ENCODE measurements at regions not wholly inside any gene's neighbourhood (a gene's known extent, or its start where the extent isn't known, plus 50 kb on each side); places are given as distances from the start of the nearest gene placed in this dataset.

DNA sequence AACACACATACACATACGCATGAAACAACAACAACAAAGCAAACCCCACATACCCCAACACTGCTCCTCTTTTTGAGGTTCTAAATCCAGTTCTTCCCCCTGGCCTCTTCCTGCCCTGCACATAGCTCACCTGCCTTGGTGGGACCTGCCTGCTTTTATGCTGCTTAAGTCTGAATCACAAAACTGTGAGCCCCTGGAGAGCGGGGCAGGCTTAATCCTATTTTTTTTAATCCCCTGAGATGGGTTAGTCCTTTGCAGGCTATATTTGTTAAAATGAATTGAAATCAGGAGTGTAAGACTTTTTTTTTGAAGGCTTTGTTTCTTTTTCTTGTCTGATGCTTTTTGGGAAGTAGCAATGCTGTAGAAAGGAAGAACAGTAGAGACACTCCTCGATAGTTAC is 84.6 kb upstream of the MAX start:
- no peak overlapping the region for H3K27ac ChIP-seq
- TF ChIP-seq, protein P1, sequence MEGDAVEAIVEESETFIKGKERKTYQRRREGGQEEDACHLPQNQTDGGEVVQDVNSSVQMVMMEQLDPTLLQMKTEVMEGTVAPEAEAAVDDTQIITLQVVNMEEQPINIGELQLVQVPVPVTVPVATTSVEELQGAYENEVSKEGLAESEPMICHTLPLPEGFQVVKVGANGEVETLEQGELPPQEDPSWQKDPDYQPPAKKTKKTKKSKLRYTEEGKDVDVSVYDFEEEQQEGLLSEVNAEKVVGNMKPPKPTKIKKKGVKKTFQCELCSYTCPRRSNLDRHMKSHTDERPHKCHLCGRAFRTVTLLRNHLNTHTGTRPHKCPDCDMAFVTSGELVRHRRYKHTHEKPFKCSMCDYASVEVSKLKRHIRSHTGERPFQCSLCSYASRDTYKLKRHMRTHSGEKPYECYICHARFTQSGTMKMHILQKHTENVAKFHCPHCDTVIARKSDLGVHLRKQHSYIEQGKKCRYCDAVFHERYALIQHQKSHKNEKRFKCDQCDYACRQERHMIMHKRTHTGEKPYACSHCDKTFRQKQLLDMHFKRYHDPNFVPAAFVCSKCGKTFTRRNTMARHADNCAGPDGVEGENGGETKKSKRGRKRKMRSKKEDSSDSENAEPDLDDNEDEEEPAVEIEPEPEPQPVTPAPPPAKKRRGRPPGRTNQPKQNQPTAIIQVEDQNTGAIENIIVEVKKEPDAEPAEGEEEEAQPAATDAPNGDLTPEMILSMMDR (conservative IDR thresholded peaks at IDR 0.05): no peak
- TF ChIP-seq ZFX (IDR thresholded peaks at IDR 0.05): no peak

DNA sequence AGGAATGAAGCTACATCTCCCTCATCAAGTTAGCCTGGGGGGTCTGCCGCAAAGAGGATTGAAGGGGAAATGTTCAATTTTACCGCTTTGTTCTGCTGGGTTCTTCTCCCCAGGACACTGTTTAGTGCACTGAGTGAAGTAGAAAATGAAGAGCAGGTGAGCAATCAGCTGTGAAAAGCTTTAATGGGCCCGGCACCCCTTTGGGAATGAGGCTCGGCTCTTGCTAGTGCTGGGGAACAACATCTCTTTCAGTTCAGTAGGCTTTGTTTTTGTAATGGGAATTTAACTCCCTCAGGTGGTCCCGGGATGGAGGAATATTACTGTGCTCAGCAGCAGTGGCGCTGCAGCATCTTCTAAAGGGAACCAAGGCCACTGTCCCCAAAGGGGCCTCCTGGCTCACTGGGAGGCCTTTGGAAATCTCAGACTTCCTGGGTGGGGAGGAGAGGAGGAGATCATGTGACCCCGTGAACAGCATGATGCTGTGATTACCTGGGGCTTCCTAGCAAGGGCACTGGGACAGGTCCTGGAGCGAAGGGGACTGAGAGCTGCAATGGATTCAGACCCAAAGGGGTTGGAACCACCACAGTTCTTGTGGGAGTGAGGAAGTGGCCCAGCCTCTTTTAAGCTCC is 85.2 kb upstream of the MAX start:
- TF ChIP-seq, protein P1 (conservative IDR thresholded peaks at IDR 0.05): no peak
- no peak for TF ChIP-seq ZFX (IDR thresholded peaks at IDR 0.05)
- no peak overlapping the region for H3K27ac ChIP-seq

DNA sequence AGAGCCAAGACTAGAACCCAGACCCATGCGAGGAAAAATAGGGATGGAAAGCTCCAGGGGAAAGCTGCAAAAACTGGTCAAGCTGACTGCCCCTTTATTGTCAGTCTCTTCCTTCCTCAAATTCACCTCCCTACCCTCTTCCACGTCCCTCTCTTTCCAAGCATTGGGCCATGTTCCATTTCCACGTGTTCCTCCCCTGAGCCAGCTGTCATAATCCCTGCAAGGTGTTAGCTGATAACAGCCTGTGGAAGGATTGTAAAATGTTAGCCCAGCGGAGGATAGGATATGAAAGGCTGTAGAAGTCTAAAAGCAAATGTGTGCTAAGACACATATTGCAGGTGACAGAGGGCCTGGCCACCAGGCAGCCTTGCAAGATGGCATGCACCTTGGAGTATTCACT is 88.0 kb upstream of the MAX start:
- TF ChIP-seq ZFX (IDR thresholded peaks at IDR 0.05): no peak
- TF ChIP-seq, protein P1 (conservative IDR thresholded peaks at IDR 0.05): no peak
- H3K27ac ChIP-seq: no peak overlapping the region

DNA sequence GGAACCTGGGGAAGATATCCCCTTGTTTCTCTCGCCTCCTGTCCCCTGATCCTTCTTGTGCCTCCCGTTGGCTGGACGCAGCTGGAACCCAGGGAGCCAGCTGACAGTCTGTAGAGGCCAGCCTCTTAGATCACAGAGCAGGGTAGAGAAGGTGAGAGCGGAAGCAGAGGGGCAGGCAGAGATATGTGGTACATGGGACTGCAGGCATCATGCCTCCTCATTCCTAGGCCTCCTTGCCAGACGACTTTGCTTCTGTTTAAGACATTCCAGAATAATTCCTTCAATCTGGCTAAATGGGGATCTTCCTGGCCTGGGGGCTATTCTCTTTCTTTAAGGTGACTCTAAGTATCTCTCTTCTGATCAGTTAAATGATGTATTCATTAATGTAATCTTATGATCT is 89.4 kb upstream of the MAX start:
- no peak overlapping the region for H3K27ac ChIP-seq
- no peak for TF ChIP-seq ZFX (IDR thresholded peaks at IDR 0.05)
- TF ChIP-seq, protein P1 (conservative IDR thresholded peaks at IDR 0.05): no peak

DNA sequence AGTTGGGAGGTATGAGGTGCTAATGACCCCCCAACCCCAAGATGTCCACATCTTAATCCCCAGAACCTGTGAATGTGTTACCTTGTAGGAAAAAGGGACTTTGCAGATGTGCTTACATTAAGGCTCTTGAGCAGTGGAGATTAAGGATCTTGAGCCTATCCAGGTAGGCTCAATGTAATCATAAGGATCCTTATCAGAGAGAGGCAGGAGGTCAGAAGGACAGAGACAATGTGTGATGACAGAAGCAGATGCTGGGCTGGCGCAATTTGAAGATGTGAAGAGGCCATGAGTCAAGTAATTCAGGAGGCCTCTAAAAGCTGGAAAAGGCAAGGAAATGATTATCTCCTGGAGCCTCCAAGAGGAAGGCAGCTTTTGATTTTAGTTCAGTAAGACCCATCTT is 90.4 kb upstream of the MAX start:
- TF ChIP-seq ZFX (IDR thresholded peaks at IDR 0.05): no peak
- TF ChIP-seq, protein P1 (conservative IDR thresholded peaks at IDR 0.05): no peak
- H3K27ac ChIP-seq: no peak overlapping the region

DNA sequence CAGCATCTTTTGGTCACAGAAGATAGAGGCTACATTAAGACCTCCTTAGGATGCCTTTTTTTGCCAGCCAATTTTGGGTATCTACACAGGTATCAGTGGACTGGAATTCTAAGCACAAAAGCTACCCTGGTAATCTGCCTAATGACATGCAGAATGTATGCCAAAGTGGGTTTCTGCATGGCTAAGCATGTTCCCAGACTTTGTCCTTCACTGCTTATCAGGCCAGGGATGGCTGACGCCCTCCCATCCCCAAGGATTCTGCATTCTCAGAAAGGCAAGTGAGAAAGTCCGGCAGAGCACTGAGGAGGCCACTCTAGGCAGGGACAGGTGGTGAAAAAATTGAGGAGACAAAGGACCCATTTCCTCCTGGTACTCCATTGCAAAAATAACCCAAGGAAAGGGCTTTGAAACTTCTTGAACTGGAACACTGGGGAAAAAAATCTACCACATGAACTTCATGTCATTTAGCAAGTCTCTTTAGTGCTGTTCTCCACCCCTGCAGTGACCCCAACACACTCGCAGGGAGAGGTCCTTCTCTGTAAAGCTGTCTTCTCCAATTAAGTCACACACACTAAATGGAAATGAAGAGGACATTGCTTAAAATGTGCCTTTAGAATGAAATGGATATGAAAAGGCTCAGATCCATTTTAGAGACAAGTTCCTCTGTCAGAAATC is 91.7 kb upstream of the MAX start:
- H3K27ac ChIP-seq: no peak overlapping the region
- TF ChIP-seq, protein P1 (conservative IDR thresholded peaks at IDR 0.05): no peak
- no peak for TF ChIP-seq ZFX (IDR thresholded peaks at IDR 0.05)

DNA sequence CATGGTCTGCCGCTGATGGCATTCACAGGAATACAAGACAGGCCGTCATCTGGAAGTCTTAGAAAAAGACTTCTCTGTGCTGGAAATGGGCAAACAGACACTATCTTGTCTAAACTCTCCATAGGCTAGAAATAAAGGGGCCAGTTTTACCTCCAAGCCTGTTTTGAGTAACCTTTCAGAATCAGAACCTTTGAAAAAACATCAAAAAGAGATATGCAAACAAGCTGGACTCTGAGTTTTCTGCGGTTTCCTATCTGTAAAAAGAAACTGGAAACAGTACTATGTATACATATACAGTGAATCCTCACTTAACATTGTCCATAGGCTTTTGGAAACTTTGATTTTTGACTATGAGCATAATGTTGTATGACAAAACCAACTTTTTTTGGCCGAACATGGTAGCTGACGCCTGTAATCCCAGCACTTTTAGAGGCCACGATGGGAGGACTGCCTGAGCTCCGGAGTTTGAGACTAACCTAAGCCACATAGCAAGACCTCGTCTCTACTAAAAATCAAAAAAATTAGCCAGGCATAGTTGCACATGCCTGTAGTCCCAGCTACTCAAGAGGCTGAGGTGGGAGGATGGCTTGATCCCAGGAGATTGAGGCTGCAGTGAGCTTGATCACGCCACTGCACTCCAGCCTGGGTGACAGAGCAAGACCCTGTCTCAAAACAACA is 92.9 kb upstream of the MAX start:
- TF ChIP-seq, protein P1 (conservative IDR thresholded peaks at IDR 0.05): no peak
- TF ChIP-seq ZFX (IDR thresholded peaks at IDR 0.05): no peak
- H3K27ac ChIP-seq: no peak overlapping the region

Measured in C4-2B (cell line).